Hippocampal formation (tissue), 2 donors: ENCODE measurements at regions not wholly inside any gene's neighbourhood (a gene's known extent, or its start where the extent isn't known, plus 50 kb on each side); places are given as distances from the start of the nearest gene placed in this dataset.

Source experiments
- DNase-seq, 2 donors: peaks; one replicate each; lab custom pipeline; 2025; lab: John Stamatoyannopoulos, UW

GRCh38 chr4:31365006-31365690 is 645.0 kb downstream of the PCDH7 start:
- DNase-seq, result no peak

GRCh38 chr4:31366041-31366440 is 645.9 kb downstream of the PCDH7 start:
- no peak for DNase-seq

- DNase-seq, result no peak
Measured at GRCh38 chr4:31370866-31371465, 650.8 kb downstream of the PCDH7 start.

- DNase-seq, result no peak
Measured at GRCh38 chr4:31374256-31374960, 654.2 kb downstream of the PCDH7 start.

- no peak for DNase-seq
Measured at GRCh38 chr4:31375936-31376335, 655.8 kb downstream of the PCDH7 start.

- no peak for DNase-seq
Measured at GRCh38 chr4:31379364-31379763, 659.2 kb downstream of the PCDH7 start.

GRCh38 chr4:31383767-31384166 is 663.6 kb downstream of the PCDH7 start:
- no peak for DNase-seq

- no peak for DNase-seq
Measured at GRCh38 chr4:31390849-31391248, 670.7 kb downstream of the PCDH7 start.

GRCh38 chr4:31391976-31392375 is 671.8 kb downstream of the PCDH7 start:
- DNase-seq, result no peak

- no peak for DNase-seq
Measured at GRCh38 chr4:31392923-31393322, 672.8 kb downstream of the PCDH7 start.

GRCh38 chr4:31408121-31408520 is 688.0 kb downstream of the PCDH7 start:
- no peak for DNase-seq

- no peak for DNase-seq
Measured at GRCh38 chr4:31411565-31411964, 691.4 kb downstream of the PCDH7 start.

- DNase-seq, result no peak
Measured at GRCh38 chr4:31415629-31416028, 695.5 kb downstream of the PCDH7 start.

- no peak for DNase-seq
Measured at GRCh38 chr4:31416498-31416897, 696.3 kb downstream of the PCDH7 start.

GRCh38 chr4:31417040-31417439 is 696.9 kb downstream of the PCDH7 start:
- no peak for DNase-seq

- no peak for DNase-seq
Measured at GRCh38 chr4:31422006-31422405, 701.8 kb downstream of the PCDH7 start.

GRCh38 chr4:31427691-31428090 is 707.5 kb downstream of the PCDH7 start:
- DNase-seq, result no peak

- DNase-seq, result no peak
Measured at GRCh38 chr4:31442236-31442635, 722.1 kb downstream of the PCDH7 start.

- DNase-seq, result no peak
Measured at GRCh38 chr4:31445526-31445925, 725.4 kb downstream of the PCDH7 start.

- DNase-seq, result no peak
Measured at GRCh38 chr4:31455612-31456011, 735.4 kb downstream of the PCDH7 start.

- DNase-seq, result no peak
Measured at GRCh38 chr4:31458813-31459212, 738.6 kb downstream of the PCDH7 start.

GRCh38 chr4:31461421-31461820 is 741.3 kb downstream of the PCDH7 start:
- no peak for DNase-seq

- no peak for DNase-seq
Measured at GRCh38 chr4:31467781-31468180, 747.6 kb downstream of the PCDH7 start.
